Urinary bladder (tissue), 3 donors: ENCODE measurements at regions not wholly inside any gene's neighbourhood (a gene's known extent, or its start where the extent isn't known, plus 50 kb on each side); places are given as distances from the start of the nearest gene placed in this dataset.

Experiments
- DNase-seq: peaks from one replicate; pipeline ENCODE4 v3.0.0-alpha.2; 2015; ENCODE audit errors: extremely low spot score
- H3K27ac ChIP-seq: one replicate; pipeline ENCODE4 v1.5.1; 2013; ENCODE audit warnings: low read depth, mild to moderate bottlenecking, moderate library complexity
- H3K36me3 ChIP-seq: one replicate; pipeline ENCODE4 v1.6.1; 2013; ENCODE audit warnings: mild to moderate bottlenecking, moderate library complexity; ENCODE audit not compliant: insufficient read depth
- H3K4me1 ChIP-seq: one replicate; pipeline ENCODE4 v1.6.1; 2013; ENCODE audit warnings: mild to moderate bottlenecking, moderate library complexity; ENCODE audit not compliant: insufficient read depth
- H3K4me3 ChIP-seq: one replicate; pipeline ENCODE4 v1.5.1; 2013; ENCODE audit warnings: low read depth, low read length
- WGBS: extraction: QIAGEN DNeasy Blood & Tissue Kit; methylation state at CpG from one replicate; pipeline ENCODE4 v1.1.7; 2013; 5-methylcytosine and 5-hydroxymethylcytosine counted together
- donor health status: healthy with polysubstance abuse.
- donor health status: healthy.

GRCh38 chr11:92794783-92795182, 174.7 kb upstream of the MTNR1B start:
- H3K4me1 ChIP-seq, result no peaks in the 10 kb centered on the region

GRCh38 chr11:92796744-92797143, 172.7 kb upstream of the MTNR1B start:
- Histone ChIP-seq H3K36me3 (no peaks in the 10 kb centered on the region), H3K4me1 (no peaks in the 10 kb centered on the region), H3K27ac (no peak overlapping the region), H3K4me3 (no peak overlapping the region)
- DNase-seq, result no peak
- WGBS, result 90% methylated on average over 1 of the region's 1 CpG

More at GRCh38 chr11:92794783-92795182, 174.7 kb upstream of the MTNR1B start:
- Histone ChIP-seq H3K4me3 (no peak overlapping the region), H3K27ac (no peak overlapping the region), H3K36me3 (no peaks in the 10 kb centered on the region)
- DNase-seq, result no peak
- WGBS, result 51% methylated on average over 2 of the region's 2 CpGs

- H3K36me3 ChIP-seq, result no peaks in the 10 kb centered on the region
- no peak overlapping the region for H3K27ac ChIP-seq
- no peak overlapping the region for H3K4me3 ChIP-seq
- no peak for DNase-seq
- WGBS, result 98% methylated on average over 6 of the region's 6 CpGs
- H3K4me1 ChIP-seq, result no peaks in the 10 kb centered on the region
Measured at GRCh38 chr11:92797874-92798273, 171.6 kb upstream of the MTNR1B start.

GRCh38 chr11:92801685-92802084, 167.8 kb upstream of the MTNR1B start:
- Histone ChIP-seq H3K4me3 (no peak overlapping the region), H3K4me1 (no peaks in the 10 kb centered on the region), H3K36me3 (no peaks in the 10 kb centered on the region), H3K27ac (no peak overlapping the region)
- WGBS, result 92% methylated on average over 13 of the region's 13 CpGs
- no peak for DNase-seq

- Histone ChIP-seq H3K36me3 (no peaks in the 10 kb centered on the region), H3K27ac (no peak overlapping the region), H3K4me3 (no peak overlapping the region), H3K4me1 (no peaks in the 10 kb centered on the region)
- DNase-seq, result no peak
- 83% methylated on average over 2 of the region's 2 CpGs for WGBS
Measured at GRCh38 chr11:92802644-92803043, 166.8 kb upstream of the MTNR1B start.

GRCh38 chr11:92803391-92803790, 166.1 kb upstream of the MTNR1B start:
- WGBS, result 96% methylated on average over 1 of the region's 1 CpG
- no peaks in the 10 kb centered on the region for H3K36me3 ChIP-seq
- no peak overlapping the region for H3K27ac ChIP-seq
- no peak overlapping the region for H3K4me3 ChIP-seq
- no peak for DNase-seq
- no peaks in the 10 kb centered on the region for H3K4me1 ChIP-seq

- Histone ChIP-seq H3K36me3 (no peaks in the 10 kb centered on the region), H3K4me3 (no peak overlapping the region), H3K4me1 (no peaks in the 10 kb centered on the region), H3K27ac (no peak overlapping the region)
- 85% methylated on average over 7 of the region's 7 CpGs for WGBS
- DNase-seq, result no peak
Measured at GRCh38 chr11:92804388-92804966, 165.0 kb upstream of the MTNR1B start.

- no peak for DNase-seq
- no peaks in the 10 kb centered on the region for H3K36me3 ChIP-seq
- H3K27ac ChIP-seq, result no peak overlapping the region
- H3K4me3 ChIP-seq, result no peak overlapping the region
- H3K4me1 ChIP-seq, result no peaks in the 10 kb centered on the region
Measured at GRCh38 chr11:92808022-92808421, 161.4 kb upstream of the MTNR1B start.

GRCh38 chr11:92810423-92811064, 158.9 kb upstream of the MTNR1B start:
- H3K27ac ChIP-seq, result no peak overlapping the region
- H3K4me3 ChIP-seq, result no peak overlapping the region
- no peaks in the 10 kb centered on the region for H3K36me3 ChIP-seq
- DNase-seq, result no peak
- no peaks in the 10 kb centered on the region for H3K4me1 ChIP-seq
- 82% methylated on average over 6 of the region's 6 CpGs for WGBS

GRCh38 chr11:92811341-92811740, 158.1 kb upstream of the MTNR1B start:
- H3K36me3 ChIP-seq, result no peaks in the 10 kb centered on the region
- no peak for DNase-seq
- H3K4me3 ChIP-seq, result no peak overlapping the region
- H3K4me1 ChIP-seq, result no peaks in the 10 kb centered on the region
- 64% methylated on average over 2 of the region's 2 CpGs for WGBS
- H3K27ac ChIP-seq, result no peak overlapping the region

DNA sequence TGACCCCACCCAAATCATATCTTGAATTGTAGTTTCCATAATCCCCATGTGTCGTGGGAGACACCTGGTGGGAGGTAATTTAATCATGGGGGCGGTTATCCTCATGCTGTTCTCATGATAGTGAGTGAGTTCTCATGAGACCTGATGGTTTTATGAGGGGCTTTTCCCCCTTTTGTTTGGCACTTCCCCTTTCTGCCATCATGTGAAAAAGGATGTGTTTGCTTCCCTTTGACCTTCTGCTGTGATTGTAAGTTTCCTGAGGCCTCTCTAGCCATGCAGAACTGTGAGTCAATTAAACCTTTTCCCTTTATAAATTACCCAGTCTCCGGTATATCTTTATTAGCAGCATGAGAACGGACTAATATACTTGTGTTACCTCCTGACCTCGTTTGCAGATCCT, 156.6 kb upstream of the MTNR1B start:
- 76% methylated on average over 5 of the region's 5 CpGs for WGBS
- Histone ChIP-seq H3K27ac (no peak overlapping the region), H3K36me3 (no peaks in the 10 kb centered on the region), H3K4me1 (no peaks in the 10 kb centered on the region), H3K4me3 (no peak overlapping the region)
- DNase-seq, result no peak

DNA sequence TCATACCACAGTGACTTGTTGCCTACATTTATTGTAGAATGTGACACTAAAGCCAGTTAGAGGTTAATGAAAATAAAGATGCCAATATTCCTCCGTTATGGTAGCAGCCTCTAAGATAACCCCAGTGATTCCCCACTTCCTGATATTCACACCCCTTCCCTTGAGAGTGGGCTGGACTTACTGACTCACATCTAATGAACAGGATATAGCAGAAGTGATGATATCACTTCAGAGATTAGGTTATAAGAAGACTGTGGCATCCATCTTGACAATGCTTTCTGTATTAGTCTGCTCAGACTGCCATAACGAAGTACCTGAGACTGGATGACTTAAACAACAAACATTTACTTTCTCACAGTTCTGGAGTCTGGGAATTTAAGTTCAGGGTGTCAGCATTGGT, 149.6 kb upstream of the MTNR1B start:
- 82% methylated on average over 2 of the region's 2 CpGs for WGBS
- no peak for DNase-seq
- H3K4me1 ChIP-seq, result no peaks in the 10 kb centered on the region
- H3K36me3 ChIP-seq, result no peaks in the 10 kb centered on the region
- no peak overlapping the region for H3K4me3 ChIP-seq
- no peak overlapping the region for H3K27ac ChIP-seq

DNA sequence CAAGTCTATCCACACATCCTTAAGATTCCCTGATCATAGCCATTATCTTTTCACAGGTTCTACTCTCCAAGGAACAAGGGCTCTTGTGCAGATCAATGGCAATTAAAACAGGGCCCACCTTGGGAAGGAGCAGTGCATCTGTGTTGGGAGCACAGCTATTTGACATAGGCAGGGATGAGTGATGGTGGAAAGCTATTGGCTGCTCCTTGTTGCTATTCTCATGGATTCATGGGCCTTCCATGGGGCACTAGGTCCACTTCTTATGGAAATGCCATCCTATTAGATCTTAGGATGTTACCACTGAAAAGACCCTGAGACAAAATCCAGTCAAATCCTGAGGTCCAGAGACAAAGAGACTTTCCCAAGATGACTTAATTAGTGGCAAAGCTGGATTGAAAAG, 148.6 kb upstream of the MTNR1B start:
- no peak overlapping the region for H3K4me3 ChIP-seq
- H3K4me1 ChIP-seq, result no peaks in the 10 kb centered on the region
- no peaks in the 10 kb centered on the region for H3K36me3 ChIP-seq
- H3K27ac ChIP-seq, result no peak overlapping the region
- no peak for DNase-seq

GRCh38 chr11:92822410-92822809, 147.0 kb upstream of the MTNR1B start:
- H3K4me3 ChIP-seq, result no peak overlapping the region
- no peaks in the 10 kb centered on the region for H3K36me3 ChIP-seq
- WGBS, result 94% methylated on average over 3 of the region's 3 CpGs
- H3K27ac ChIP-seq, result no peak overlapping the region
- DNase-seq, result no peak
- no peaks in the 10 kb centered on the region for H3K4me1 ChIP-seq

GRCh38 chr11:92826136-92826535, 143.3 kb upstream of the MTNR1B start:
- no peak overlapping the region for H3K27ac ChIP-seq
- no peak overlapping the region for H3K4me3 ChIP-seq
- no peak for DNase-seq
- no peaks in the 10 kb centered on the region for H3K36me3 ChIP-seq
- H3K4me1 ChIP-seq, result no peaks in the 10 kb centered on the region
- 20% methylated on average over 1 of the region's 1 CpG for WGBS
